Nucleus accumbens (tissue), 56 donors: ENCODE measurements at regions not wholly inside any gene's neighbourhood (a gene's known extent, or its start where the extent isn't known, plus 50 kb on each side); places are given as distances from the start of the nearest gene placed in this dataset.
"Not testable (repeated sequence)": the region's sequence is repeated elsewhere in the genome, so short reads cannot be mapped to it uniquely, and the experiment has no call there.

ENCODE experiments used
- DNase-seq, 56 donors: peaks; one replicate each; lab custom pipeline; 2025; lab: John Stamatoyannopoulos, UW

GRCh38 chr4:54863571-54864255 is 206.0 kb downstream of the KIT start:
- no peak for DNase-seq

- DNase-seq: no peak
Observed at GRCh38 chr4:54861201-54861600, 203.4 kb downstream of the KIT start.

- no peak for DNase-seq
Observed at GRCh38 chr4:54855191-54855854, 197.6 kb downstream of the KIT start.

DNA sequence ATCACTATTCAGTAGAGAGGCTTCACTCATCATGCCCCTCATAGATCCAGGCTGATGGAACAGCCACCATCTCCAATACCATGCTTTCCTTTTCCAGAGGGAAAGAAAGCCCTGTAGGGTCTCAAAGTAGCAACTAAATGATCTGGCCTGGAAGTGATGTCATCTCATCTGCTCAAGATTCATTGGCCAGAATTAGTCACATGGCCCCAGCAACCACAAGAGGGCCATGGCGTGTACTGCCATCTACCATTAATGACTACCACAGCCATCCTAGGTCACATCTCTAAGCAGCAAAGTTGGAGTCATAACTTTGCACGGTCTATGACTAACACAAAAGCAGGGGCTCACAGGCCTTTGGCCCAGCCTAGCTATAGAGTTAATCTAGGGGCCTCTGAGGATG is 194.8 kb downstream of the KIT start:
- DNase-seq: no peak

DNA sequence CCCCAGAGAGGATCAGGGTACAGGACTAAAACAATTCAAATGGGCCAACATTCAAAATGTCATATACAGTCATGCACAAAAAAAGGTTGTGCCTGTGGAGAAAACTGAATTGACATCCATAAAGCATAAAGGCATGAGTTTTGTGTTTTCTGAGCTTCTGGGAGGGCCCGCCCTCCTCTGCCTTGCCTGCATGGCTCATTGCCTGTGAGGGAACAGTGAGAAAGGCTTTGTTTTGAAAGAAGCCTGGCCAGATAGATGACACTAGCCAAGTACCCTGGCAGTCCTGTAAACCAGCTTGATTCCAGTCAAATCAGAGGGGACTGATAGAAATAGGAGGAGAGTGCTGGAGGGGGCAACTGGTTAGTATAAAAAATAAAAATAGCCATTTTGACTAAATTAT is 194.3 kb downstream of the KIT start:
- peak in 29 of 56 donors; percentile 2 to 51 (median 24) for DNase-seq

DNA sequence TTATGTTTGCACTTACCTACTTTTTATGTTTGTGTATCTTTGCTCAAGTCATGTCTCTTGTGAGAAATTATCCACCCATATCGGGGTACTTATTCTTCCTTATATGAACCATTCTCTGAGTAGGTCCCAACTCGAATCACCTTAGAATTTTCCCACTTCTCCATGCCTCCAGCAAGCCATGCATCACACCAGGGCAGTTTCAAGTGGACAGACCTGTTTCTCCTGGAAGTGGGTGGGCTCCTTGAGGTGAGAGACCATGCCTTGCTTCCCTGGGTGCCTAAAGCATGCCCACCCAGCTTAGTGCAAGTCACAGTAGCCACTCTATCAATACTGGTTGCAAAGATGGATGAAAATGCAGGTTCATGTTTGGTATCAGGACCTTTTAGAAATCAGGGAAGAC is 187.2 kb downstream of the KIT start:
- DNase-seq: no peak

DNA sequence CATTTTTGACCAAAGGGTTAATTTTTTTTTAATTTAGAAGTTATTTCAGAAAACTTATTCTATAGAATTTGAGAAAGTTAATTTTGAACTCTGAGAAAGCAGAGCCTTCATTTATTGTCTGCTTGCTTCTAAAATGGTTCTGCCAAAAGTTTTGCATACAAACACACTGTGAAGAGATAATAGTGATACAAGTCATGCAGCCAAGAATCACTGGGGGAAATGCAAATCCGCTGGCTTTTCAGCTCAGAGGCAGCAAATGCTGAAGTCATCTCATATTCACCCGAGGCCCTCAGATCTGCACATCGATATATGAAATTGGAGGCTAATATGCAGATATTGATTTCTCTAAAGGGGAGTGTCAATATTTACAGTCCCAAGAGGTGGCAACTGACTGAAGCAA is 186.2 kb downstream of the KIT start:
- DNase-seq: no peak

DNA sequence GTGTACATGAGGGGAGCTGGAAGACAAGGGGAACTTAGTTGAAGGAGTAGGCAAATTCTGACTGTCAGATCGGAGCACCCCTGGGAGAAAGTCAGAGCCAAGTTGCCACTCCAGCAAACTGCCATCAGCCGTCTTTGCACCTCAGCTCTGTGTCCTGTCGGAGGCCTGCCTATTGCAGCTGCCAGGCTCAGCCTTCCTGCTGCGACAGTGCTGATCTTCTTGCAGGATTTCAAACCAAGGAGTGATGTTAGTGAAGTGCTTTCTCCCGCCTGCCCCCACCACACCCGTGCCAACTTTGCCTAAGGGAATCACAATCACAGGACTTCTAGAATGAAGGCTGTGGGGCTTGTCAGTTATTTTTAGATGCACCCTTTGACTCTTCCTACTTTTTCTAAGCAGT is 185.3 kb downstream of the KIT start:
- no peak for DNase-seq

DNA sequence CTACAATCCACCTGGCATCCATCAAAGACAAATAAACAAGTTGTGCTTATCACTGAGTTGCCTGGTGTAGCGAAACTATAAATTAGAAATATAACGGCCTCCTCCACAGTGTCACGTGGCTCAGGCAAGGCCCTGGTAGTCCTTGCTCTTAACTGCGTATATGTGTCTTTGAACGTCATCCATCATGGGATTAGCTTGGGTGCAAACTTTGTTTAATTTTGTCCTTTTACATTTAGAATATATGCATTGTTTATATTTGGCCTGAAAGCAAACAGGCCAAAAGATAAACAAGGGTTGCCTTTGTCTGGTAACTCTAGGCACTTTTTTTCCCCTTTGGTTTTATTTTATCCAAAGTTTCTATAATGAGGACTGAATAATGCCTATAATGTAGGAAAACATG is 184.9 kb downstream of the KIT start:
- no peak for DNase-seq

GRCh38 chr4:54842226-54842625 is 184.5 kb downstream of the KIT start:
- DNase-seq: no peak

DNA sequence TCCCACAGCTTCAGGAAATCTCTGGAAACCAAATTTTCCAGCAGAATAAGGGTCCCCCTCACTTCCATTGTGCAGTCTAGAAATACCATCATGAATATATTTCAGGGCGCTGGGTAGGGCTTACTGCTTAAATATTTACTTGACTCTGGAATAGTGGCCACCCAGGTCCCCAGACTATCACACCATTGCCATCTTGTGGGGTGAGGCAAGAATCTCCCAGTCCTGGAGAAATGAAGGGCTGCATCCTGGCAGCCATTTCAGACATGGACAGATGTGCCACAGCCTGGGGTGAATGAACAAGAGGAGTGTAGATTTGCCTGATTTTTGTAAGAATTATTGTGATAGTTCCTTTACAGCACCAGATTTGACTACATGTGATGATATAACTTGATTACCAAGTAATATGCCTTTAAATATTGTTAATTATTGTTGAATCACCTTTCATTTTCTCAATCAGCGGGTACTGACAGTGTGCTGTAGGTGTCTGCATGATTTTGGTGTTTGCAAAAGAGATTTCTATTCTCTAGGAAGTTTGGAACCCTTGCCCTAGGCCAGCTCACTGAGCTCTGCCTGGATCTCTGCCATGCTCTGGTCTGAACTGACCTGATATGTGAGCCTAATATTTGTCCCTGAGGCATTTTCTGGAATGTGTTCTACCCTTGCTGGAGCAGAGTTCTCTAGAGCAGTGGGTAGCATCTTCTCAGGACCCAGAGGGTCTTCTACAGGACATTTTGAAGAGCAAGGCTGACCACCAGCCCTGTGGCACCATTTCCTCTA is 183.4 kb downstream of the KIT start:
- DNase-seq: peak in 23 of 56 donors; percentile 2 to 48 (median 12)

DNA sequence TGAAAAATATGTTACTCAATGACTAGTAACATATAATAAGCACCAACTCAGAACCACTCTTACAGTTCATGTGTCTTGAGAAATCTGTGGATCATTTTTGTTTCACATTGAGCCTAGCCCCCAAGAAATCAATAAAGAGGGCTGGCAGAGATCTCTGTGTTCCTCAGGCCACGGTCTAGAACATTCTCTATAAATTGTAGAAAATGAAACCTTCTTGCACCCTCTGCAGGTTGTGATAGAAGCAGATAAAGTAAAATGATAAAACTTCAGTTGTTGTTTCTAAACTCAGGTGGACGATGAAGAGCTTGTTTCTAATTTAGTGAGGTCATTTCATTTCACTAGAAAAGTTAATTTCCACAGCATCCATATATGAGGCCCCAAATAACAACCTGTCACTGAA is 182.7 kb downstream of the KIT start:
- no peak for DNase-seq

DNA sequence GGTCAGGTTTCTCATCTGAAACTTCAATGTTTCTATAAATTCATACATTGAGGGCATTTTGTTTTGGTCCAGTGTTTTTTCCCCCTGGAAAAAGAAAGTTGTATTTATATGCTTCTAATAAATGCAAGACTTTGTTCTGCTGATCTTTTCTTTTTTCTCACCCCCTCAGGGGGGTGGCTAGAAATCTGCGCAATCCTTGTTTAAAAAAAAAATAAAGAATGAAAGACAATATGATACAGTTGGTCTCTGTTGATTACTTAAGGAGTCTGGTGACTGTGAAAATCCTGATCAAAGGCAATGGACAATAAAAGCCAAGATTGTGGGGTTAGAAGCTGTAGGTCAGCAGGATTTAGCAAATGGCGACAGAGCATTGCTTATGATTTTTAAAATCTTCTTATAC is 180.5 kb downstream of the KIT start:
- DNase-seq: no peak

DNA sequence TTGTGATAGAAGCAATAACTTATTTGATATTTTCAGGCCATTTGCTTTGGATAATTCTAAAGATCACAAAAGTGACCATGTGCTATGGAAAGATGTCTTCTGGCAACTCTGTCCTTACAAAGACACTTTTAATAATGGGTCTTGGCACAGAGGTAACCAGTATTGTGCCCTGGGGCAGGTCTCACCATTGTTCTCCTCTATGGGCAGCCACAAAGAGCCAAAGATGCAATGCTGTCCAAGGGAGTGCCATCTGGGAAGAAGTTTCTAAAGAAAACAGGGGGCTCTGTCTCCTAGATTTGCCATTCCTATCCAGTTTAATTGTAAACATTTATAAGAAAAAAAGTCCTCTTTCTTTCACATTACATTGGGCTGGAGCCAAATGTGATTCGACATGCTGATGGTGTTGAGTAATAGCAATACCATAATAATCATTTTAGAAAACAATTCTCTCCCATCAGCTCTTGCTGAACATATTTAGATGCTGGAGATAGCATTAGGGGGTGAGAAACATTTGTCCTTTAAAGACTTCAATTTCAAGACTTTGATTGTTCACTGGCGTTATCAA is 179.9 kb downstream of the KIT start:
- DNase-seq: no peak

DNA sequence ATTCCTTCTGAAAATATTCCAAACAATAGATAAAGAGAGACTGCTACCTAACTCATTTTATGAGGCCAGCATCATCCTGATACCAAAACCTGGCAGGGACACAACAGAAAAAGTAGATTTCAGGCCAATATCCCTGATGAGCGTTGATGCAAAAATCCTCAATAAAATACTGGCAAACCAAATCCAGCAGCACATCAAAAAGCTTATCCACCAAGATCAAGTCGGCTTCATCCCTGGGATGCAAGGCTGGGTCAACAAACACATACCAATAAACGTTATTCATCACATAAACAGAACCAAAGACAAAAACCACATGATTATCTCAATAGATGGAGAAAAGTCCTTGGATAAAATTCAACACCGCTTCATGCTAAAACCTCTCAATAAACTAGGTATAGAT is 170.6 kb downstream of the KIT start:
- not testable (repeated sequence) for DNase-seq

GRCh38 chr4:54823616-54824015 is 165.9 kb downstream of the KIT start:
- DNase-seq: no peak

DNA sequence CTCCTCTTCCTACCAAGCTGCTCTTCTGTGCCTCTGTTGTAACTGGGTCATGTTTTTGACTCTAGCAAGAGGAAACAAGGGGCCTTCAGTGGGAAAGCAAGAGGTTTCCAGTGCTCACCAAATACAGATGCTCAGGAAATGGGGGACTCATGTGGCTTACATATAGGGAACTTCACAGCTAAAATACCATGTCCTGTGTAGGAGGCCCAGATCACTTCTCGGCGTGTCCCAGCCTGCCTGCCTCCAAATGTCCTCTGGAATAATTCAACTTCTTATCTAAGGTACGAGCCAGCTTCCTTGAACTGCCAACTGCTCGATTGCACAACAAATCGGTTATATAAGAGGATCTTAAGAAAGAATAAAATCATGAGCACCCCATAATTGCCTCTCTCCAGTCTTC is 161.3 kb downstream of the KIT start:
- no peak for DNase-seq

DNA sequence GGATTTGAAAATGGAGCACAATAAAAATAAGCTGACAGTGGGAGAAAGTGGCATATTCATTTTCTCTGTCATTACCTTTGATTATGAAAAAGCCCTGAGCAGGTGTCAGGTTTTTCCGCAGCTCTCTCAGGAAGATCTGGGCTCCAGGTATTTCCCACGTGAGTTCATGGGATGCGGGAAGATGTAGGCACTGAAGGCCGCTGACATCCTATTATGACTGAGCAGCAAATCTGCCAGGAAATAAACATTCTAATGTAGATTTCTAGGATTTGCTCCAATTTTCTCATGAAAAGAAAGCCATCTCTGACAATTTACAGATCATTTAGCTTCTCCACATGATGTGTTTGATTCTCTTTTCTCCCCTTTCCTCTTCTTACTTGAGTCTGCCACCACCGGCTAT is 160.7 kb downstream of the KIT start:
- no peak for DNase-seq

DNA sequence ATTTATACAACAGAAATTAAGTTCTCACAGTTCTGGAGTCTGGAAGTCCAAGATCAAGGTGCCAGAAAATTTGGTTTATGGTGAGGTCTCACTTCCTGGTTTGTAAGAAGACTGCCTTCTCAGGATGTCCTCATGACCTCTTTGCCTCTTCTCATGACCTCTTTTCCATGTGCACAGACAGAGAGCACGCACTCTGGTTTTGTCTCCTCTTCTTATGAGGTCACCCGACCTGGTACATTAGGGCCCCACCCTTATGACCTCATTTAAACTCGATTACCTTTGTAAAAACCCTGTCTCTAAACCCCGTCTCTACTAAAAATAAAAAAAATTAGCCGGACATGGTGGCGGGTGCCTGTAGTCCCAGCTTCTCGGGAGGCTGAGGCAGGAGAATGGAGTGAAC is 155.9 kb downstream of the KIT start:
- DNase-seq: no peak

DNA sequence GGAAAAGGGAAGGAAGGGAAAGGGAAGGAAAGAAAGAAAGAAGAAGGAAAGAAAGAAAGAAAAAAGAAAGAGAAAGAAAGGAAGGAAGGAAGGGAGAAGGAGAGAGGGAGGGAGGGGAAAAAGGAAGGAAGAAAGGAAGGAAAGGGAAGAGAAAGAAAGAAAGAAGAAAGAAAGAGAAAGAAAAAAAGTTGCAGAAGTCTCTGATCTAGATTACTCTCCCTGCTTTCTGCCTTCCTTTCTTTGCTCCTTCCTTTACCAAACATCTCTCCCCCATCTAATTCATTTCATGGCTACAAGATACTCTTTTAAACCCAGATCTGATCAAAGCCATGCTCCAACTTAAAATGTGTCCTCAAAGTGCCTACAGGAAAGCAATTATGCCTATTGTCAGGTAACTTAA is 148.6 kb downstream of the KIT start:
- no peak for DNase-seq

DNA sequence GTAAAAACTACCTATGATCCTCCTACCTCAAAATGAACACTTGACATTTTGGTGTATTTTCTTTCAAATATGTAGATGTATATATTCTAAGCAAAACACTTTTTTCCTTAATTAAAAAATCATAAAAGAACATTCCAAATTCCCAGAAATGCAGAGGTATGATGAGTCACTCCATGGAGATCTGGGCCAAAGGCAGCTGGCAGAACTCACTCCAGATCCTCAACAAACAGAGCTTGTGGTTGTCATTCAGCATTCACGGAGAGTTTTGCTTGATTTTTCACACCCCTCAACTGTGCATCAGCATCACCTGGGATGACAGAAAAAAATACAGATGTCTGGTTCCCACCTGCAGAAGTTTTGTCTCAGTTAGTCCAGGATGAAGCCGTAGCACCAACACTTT is 144.6 kb downstream of the KIT start:
- no peak for DNase-seq
